ENCODE measurements at regions not wholly inside any gene's neighbourhood (a gene's known extent, or its start where the extent isn't known, plus 50 kb on each side); places are given as distances from the start of the nearest gene placed in this dataset.

DNA sequence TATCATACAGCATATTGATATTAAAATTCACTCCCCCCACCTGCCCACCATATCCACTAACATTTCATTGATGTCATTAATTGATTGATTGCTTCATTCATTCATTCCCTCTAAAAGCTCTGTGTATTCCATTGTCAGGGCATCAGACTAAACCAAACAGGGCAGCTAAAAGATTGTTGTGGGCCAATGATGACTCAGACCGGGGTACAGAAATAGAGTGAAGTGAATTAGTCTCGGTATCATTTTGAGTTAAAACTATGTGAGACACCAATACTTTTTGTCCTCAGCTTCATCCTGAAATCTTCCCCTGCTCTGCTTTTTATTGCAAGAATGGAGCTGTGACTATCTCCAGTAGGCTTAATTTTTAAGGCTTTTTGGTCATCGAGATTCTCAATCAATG is 868.3 kb downstream of the CDH11 start:
- H3K4me1 ChIP-seq (ENCODE audit: control insufficient read depth, insufficient read depth, low read length), result no peaks in the 10 kb centered on the region
- no peaks in the 10 kb centered on the region for H3K9me3 ChIP-seq (ENCODE audit: control insufficient read depth, low read length)
- no peaks in the 10 kb centered on the region for H3K27me3 ChIP-seq (ENCODE audit: control insufficient read depth, insufficient read depth, low read length)
- no peak overlapping the region for H3K4me3 ChIP-seq (ENCODE audit: low read length)
- no peak overlapping the region for H3K9ac ChIP-seq (ENCODE audit: low read length)
- H3K36me3 ChIP-seq (ENCODE audit: control insufficient read depth, insufficient read depth, low read length), result no peaks in the 10 kb centered on the region

DNA sequence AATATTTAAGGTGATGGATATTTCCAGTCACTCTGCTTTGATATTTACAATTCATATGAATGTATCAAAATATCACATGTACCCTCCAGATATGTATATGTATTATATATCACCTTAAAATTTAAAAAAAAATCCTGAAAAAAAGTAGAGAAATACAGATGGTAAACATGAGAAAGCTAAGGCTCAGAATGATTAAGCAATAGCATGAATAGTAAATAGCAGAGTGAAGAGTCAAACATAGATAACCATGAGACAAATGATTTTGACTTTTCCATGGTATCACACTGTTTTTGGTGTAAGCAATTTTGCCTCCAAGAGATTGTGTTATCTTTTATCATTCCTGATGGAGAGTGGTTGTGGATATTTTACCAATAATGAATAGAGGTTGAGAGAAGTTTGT is 868.8 kb downstream of the CDH11 start:
- H3K9me3 ChIP-seq (ENCODE audit: control insufficient read depth, low read length), result no peaks in the 10 kb centered on the region
- no peaks in the 10 kb centered on the region for H3K4me1 ChIP-seq (ENCODE audit: control insufficient read depth, insufficient read depth, low read length)
- no peak overlapping the region for H3K4me3 ChIP-seq (ENCODE audit: low read length)
- no peaks in the 10 kb centered on the region for H3K27me3 ChIP-seq (ENCODE audit: control insufficient read depth, insufficient read depth, low read length)
- H3K36me3 ChIP-seq (ENCODE audit: control insufficient read depth, insufficient read depth, low read length), result no peaks in the 10 kb centered on the region
- H3K9ac ChIP-seq (ENCODE audit: low read length), result no peak overlapping the region

DNA sequence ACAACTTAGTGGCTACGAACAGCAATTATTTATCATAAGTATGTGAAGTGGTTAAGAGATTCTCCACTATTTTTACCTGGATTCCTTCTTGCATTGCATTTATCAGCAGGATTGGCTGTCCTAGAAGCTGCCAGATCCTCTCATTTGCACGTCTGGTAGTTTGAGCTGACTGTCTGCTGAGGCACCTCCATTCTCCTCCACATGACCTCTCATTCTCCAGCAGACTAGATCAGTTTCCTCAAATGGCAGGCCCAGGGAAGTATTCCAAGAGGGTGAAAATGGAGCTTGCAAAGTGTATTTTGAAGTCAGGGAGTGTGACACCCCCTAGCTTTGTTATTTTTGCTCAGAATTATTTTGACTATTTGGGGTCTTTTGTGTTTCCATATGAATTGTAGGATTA is 870.1 kb downstream of the CDH11 start:
- Histone ChIP-seq H3K4me1 (ENCODE audit: control insufficient read depth, insufficient read depth, low read length) (no peaks in the 10 kb centered on the region), H3K27me3 (ENCODE audit: control insufficient read depth, insufficient read depth, low read length) (no peaks in the 10 kb centered on the region), H3K4me3 (ENCODE audit: low read length) (no peak overlapping the region), H3K9ac (ENCODE audit: low read length) (no peak overlapping the region), H3K36me3 (ENCODE audit: control insufficient read depth, insufficient read depth, low read length) (no peaks in the 10 kb centered on the region), H3K9me3 (ENCODE audit: control insufficient read depth, low read length) (no peaks in the 10 kb centered on the region)

DNA sequence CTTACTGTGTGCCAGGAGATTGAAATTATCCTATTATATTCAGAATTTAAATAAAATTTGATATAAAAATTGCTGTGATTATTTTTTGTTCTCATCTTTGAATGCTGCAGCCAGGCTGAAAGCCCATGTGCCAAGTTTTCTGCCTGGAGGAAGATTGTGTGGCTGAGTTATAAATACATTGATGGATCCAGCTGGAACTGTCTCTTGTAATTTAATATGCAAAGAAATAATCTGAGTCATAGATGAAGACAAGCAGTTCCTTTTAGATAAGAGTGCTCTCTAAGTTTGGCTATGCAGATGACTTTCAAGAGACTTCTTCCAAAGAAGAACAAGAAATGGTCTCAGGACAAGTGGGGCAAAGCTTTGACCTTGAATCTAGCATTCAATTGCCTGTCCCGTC is 871.0 kb downstream of the CDH11 start:
- Histone ChIP-seq H3K4me1 (ENCODE audit: control insufficient read depth, insufficient read depth, low read length) (no peaks in the 10 kb centered on the region), H3K9me3 (ENCODE audit: control insufficient read depth, low read length) (no peaks in the 10 kb centered on the region), H3K4me3 (ENCODE audit: low read length) (no peak overlapping the region), H3K9ac (ENCODE audit: low read length) (no peak overlapping the region), H3K36me3 (ENCODE audit: control insufficient read depth, insufficient read depth, low read length) (no peaks in the 10 kb centered on the region), H3K27me3 (ENCODE audit: control insufficient read depth, insufficient read depth, low read length) (no peaks in the 10 kb centered on the region)

- Histone ChIP-seq H3K9me3 (ENCODE audit: control insufficient read depth, low read length) (no peaks in the 10 kb centered on the region), H3K36me3 (ENCODE audit: control insufficient read depth, insufficient read depth, low read length) (no peaks in the 10 kb centered on the region), H3K27me3 (ENCODE audit: control insufficient read depth, insufficient read depth, low read length) (no peaks in the 10 kb centered on the region), H3K4me3 (ENCODE audit: low read length) (no peak overlapping the region), H3K4me1 (ENCODE audit: control insufficient read depth, insufficient read depth, low read length) (no peaks in the 10 kb centered on the region), H3K9ac (ENCODE audit: low read length) (no peak overlapping the region)
Measured at GRCh38 chr16:64242492-64242891, 879.4 kb downstream of the CDH11 start.

DNA sequence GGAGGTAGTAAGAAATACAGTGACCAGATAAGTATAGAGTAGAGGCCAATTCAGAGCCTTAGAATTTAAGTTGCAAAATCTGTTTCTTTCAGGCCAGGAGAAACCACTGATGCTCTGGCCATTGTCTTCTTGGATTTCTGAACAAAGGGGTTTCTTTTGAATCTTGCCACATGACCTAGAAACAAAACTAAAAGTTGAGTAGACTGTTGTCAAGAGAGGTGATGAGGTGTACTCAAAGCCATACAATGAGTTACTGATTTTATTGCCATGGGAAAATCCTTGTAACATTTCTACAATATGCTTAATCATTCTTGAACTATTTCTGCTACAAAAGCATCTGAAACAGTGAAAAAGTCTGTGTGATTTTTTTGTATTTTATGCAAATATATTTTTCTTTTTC is 881.3 kb downstream of the CDH11 start:
- no peak overlapping the region for H3K4me3 ChIP-seq (ENCODE audit: low read length)
- H3K9me3 ChIP-seq (ENCODE audit: control insufficient read depth, low read length), result no peaks in the 10 kb centered on the region
- H3K4me1 ChIP-seq (ENCODE audit: control insufficient read depth, insufficient read depth, low read length), result no peaks in the 10 kb centered on the region
- no peaks in the 10 kb centered on the region for H3K36me3 ChIP-seq (ENCODE audit: control insufficient read depth, insufficient read depth, low read length)
- no peaks in the 10 kb centered on the region for H3K27me3 ChIP-seq (ENCODE audit: control insufficient read depth, insufficient read depth, low read length)
- H3K9ac ChIP-seq (ENCODE audit: low read length), result no peak overlapping the region

- no peak overlapping the region for H3K9ac ChIP-seq (ENCODE audit: low read length)
Measured at GRCh38 chr16:64238571-64238970, 883.3 kb downstream of the CDH11 start.

GRCh38 chr16:64236316-64236715 is 885.5 kb downstream of the CDH11 start:
- H3K27me3 ChIP-seq (ENCODE audit: control insufficient read depth, insufficient read depth, low read length), result no peaks in the 10 kb centered on the region
- H3K4me3 ChIP-seq (ENCODE audit: low read length), result no peak overlapping the region
- H3K9ac ChIP-seq (ENCODE audit: low read length), result no peak overlapping the region
- no peaks in the 10 kb centered on the region for H3K36me3 ChIP-seq (ENCODE audit: control insufficient read depth, insufficient read depth, low read length)
- no peaks in the 10 kb centered on the region for H3K9me3 ChIP-seq (ENCODE audit: control insufficient read depth, low read length)
- H3K4me1 ChIP-seq (ENCODE audit: control insufficient read depth, insufficient read depth, low read length), result no peaks in the 10 kb centered on the region

More at GRCh38 chr16:64238571-64238970, 883.3 kb downstream of the CDH11 start:
- Histone ChIP-seq H3K4me3 (ENCODE audit: low read length) (no peak overlapping the region), H3K9me3 (ENCODE audit: control insufficient read depth, low read length) (no peaks in the 10 kb centered on the region), H3K4me1 (ENCODE audit: control insufficient read depth, insufficient read depth, low read length) (no peaks in the 10 kb centered on the region), H3K36me3 (ENCODE audit: control insufficient read depth, insufficient read depth, low read length) (no peaks in the 10 kb centered on the region), H3K27me3 (ENCODE audit: control insufficient read depth, insufficient read depth, low read length) (no peaks in the 10 kb centered on the region)

DNA sequence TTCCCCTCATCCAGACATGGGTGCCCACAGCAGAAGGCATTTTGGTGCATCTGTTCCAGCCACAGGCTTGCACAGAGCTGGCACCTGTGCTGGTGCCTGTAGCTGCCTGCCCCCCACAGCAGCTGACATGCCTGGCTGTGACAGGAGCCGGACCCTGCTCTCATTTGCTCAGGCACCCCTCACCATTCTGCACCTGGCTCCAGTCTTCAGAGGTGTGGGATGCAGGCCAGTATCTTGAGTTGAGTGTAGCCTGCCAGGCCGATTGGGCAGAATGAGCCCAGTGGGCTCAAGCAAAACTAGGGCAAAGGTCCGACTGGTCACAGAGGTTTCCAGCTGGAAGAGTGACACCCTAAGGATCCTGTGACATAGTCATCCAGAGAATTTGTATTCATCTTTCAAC is 887.7 kb downstream of the CDH11 start:
- Histone ChIP-seq H3K27me3 (ENCODE audit: control insufficient read depth, insufficient read depth, low read length) (no peaks in the 10 kb centered on the region), H3K9me3 (ENCODE audit: control insufficient read depth, low read length) (no peaks in the 10 kb centered on the region), H3K4me3 (ENCODE audit: low read length) (no peak overlapping the region), H3K36me3 (ENCODE audit: control insufficient read depth, insufficient read depth, low read length) (no peaks in the 10 kb centered on the region), H3K9ac (ENCODE audit: low read length) (no peak overlapping the region), H3K4me1 (ENCODE audit: control insufficient read depth, insufficient read depth, low read length) (no peaks in the 10 kb centered on the region)

GRCh38 chr16:64225696-64226095 is 896.2 kb downstream of the CDH11 start:
- no peak overlapping the region for H3K9ac ChIP-seq (ENCODE audit: low read length)

DNA sequence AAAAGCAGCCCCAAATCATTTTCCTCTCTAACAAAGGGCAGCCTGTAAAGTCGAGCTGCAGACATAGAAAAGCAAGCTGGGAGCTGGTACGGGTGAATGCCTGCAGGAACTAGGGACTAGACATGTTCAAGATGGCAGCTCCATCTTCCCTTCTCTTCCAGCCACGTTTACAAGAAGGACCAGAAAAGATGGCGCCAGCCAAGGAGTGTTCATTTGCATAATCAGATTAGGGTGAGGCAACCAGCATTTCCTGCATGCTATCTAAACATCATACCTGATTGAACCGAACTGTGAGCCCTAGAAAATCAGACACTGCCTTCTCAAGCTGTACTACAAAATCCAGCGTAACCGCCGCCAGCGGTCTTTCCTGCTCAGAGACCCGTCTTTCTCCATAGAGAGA is 896.8 kb downstream of the CDH11 start:
- Histone ChIP-seq H3K4me1 (ENCODE audit: control insufficient read depth, insufficient read depth, low read length) (no peaks in the 10 kb centered on the region), H3K9ac (ENCODE audit: low read length) (no peak overlapping the region), H3K27me3 (ENCODE audit: control insufficient read depth, insufficient read depth, low read length) (no peaks in the 10 kb centered on the region), H3K4me3 (ENCODE audit: low read length) (no peak overlapping the region), H3K9me3 (ENCODE audit: control insufficient read depth, low read length) (no peaks in the 10 kb centered on the region), H3K36me3 (ENCODE audit: control insufficient read depth, insufficient read depth, low read length) (no peaks in the 10 kb centered on the region)

More at GRCh38 chr16:64225696-64226095, 896.2 kb downstream of the CDH11 start:
- Histone ChIP-seq H3K27me3 (ENCODE audit: control insufficient read depth, insufficient read depth, low read length) (no peaks in the 10 kb centered on the region), H3K4me1 (ENCODE audit: control insufficient read depth, insufficient read depth, low read length) (no peaks in the 10 kb centered on the region), H3K4me3 (ENCODE audit: low read length) (no peak overlapping the region), H3K9me3 (ENCODE audit: control insufficient read depth, low read length) (no peaks in the 10 kb centered on the region), H3K36me3 (ENCODE audit: control insufficient read depth, insufficient read depth, low read length) (no peaks in the 10 kb centered on the region)

DNA sequence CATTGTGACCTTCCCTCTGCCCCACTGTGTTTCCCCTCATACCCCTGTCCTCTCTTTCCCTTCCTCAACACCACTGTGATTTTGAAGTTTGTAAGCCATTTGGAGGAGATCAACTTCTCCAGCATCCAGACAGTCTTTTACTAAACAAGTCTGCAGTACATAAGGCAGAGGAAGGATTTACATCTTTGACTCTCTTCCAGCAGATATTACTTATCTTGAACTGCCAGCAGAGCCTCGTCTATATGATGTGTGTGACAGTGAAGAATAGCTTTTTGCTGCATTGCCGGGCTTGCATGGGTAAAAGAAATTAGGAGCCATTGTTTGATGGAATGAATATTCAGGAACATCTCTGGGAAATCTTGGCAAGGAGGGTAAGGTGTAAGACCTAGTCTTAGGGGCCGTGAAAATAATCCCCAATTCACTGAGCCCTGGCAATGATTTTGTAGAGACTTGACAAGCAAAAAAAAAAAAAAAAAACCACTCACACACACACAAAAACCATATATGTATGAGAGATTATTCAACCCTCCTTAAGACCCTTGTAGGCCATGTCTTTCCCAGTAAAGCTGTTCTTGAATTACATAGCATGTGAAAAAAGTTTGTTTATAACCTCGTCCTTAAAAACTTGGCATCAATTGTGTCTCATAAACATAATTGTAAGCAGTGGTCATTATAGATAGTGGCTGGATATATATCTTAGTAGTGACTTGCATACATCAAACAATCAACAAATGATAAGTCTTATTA is 903.9 kb downstream of the CDH11 start:
- Histone ChIP-seq H3K4me3 (ENCODE audit: low read length) (no peak overlapping the region), H3K4me1 (ENCODE audit: control insufficient read depth, insufficient read depth, low read length) (no peaks in the 10 kb centered on the region), H3K9ac (ENCODE audit: low read length) (no peak overlapping the region), H3K36me3 (ENCODE audit: control insufficient read depth, insufficient read depth, low read length) (no peaks in the 10 kb centered on the region), H3K27me3 (ENCODE audit: control insufficient read depth, insufficient read depth, low read length) (no peaks in the 10 kb centered on the region), H3K9me3 (ENCODE audit: control insufficient read depth, low read length) (no peaks in the 10 kb centered on the region)

DNA sequence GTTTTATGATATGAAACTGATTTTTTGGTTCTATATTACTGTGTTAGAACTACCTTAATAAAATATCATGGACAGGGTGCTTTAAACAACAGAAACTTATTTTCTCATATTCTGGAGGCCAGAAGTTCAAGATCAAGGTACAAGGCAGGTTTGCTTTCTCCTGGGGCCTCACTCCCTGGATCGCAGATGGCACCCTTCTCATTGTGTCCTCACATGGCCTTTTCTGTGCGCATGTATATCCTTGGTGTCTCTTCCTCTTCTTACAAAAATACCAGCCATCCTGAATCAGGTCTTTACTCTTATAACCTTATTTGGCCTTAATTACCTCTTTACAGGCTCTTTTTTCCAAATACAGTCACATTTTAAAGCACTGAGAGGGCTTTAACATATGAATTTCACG is 906.1 kb downstream of the CDH11 start:
- no peaks in the 10 kb centered on the region for H3K27me3 ChIP-seq (ENCODE audit: control insufficient read depth, insufficient read depth, low read length)
- H3K36me3 ChIP-seq (ENCODE audit: control insufficient read depth, insufficient read depth, low read length), result no peaks in the 10 kb centered on the region
- H3K4me1 ChIP-seq (ENCODE audit: control insufficient read depth, insufficient read depth, low read length), result no peaks in the 10 kb centered on the region
- no peak overlapping the region for H3K9ac ChIP-seq (ENCODE audit: low read length)
- H3K4me3 ChIP-seq (ENCODE audit: low read length), result no peak overlapping the region
- H3K9me3 ChIP-seq (ENCODE audit: control insufficient read depth, low read length), result no peaks in the 10 kb centered on the region

Data from mucosa of stomach (tissue), 1 donor.